K562 (cell line): ENCODE measurements at regions not wholly inside any gene's neighbourhood (a gene's known extent, or its start where the extent isn't known, plus 50 kb on each side); places are given as distances from the start of the nearest gene placed in this dataset.

Source experiments
- BRF1 ChIP-seq: IDR thresholded peaks from 3 replicates; pipeline ENCODE4 v1.6.1; 2011; ENCODE audit warnings: borderline replicate concordance, mild to moderate bottlenecking; ENCODE audit not compliant: insufficient read length; ENCODE audit errors: extremely low read depth
- CBX1 ChIP-seq: sonication (generic); IDR thresholded peaks from 2 replicates; pipeline ENCODE4 v1.6.1; 2016; ENCODE audit warnings: antibody characterized with exemption, low read depth, mild to moderate bottlenecking
- CCAR2 ChIP-seq: fragments of 200-400 bp; formaldehyde crosslinking; IDR thresholded peaks from 2 replicates; pipeline ENCODE4 v1.6.1; 2017; ENCODE audit warnings: mild to moderate bottlenecking, low read depth, low read length
- CSDE1 ChIP-seq, 2 experiments: fragments of 450-650 bp; IDR thresholded peaks; 2 replicates each; pipeline ENCODE4 v1.6.1; 2016; ENCODE audit warnings: mild to moderate bottlenecking in 1 of 2
- CXXC5 ChIP-seq: fragments of 250-450 bp; sonication (Bioruptor Pico); IDR thresholded peaks from 2 replicates; pipeline ENCODE4 v1.8.0; 2022; ENCODE audit warnings: inconsistent platforms, mild to moderate bottlenecking, moderate library complexity
- E2F4 ChIP-seq: sonication (generic); formaldehyde crosslinking; IDR thresholded peaks from 2 replicates; pipeline ENCODE4 v1.8.0; 2022; ENCODE audit warnings: mild to moderate bottlenecking, low read depth, missing genetic modification reagents
- FOXP1 ChIP-seq: sonication (generic); formaldehyde crosslinking; IDR thresholded peaks from 2 replicates; pipeline ENCODE4 v1.8.0; 2022; ENCODE audit warnings: mild to moderate bottlenecking, missing genetic modification reagents
- FOXP4 ChIP-seq: sonication (generic); formaldehyde crosslinking; IDR thresholded peaks from 2 replicates; pipeline ENCODE4 v1.8.0; 2022; ENCODE audit warnings: mild to moderate bottlenecking, missing genetic modification reagents, borderline replicate concordance
- GTF2E2 ChIP-seq: fragments of 200-800 bp; sonication (Bioruptor generic); IDR thresholded peaks from 2 replicates; pipeline ENCODE4 v1.6.1; 2016; ENCODE audit warnings: missing genetic modification characterization, missing compliant biosample characterization
- HMG20B ChIP-seq: fragments of 250-450 bp; sonication (Bioruptor Pico); IDR thresholded peaks from 2 replicates; pipeline ENCODE4 v1.5.0; 2021; ENCODE audit warnings: mild to moderate bottlenecking
- HNRNPK ChIP-seq: fragments of 200-400 bp; formaldehyde crosslinking; IDR thresholded peaks from one replicate; pipeline ENCODE4 v1.6.1; 2018; ENCODE audit warnings: mild to moderate bottlenecking, low read depth, low read length; ENCODE audit not compliant: poor library complexity, severe bottlenecking
- MTA2 ChIP-seq: fragments of 450-650 bp; IDR thresholded peaks from 2 replicates; pipeline ENCODE4 v1.6.1; 2016; ENCODE audit warnings: low read depth
- NFYB ChIP-seq: IDR thresholded peaks from 2 replicates; pipeline ENCODE4 v1.6.1; 2011; ENCODE audit warnings: mild to moderate bottlenecking, moderate library complexity; ENCODE audit not compliant: insufficient read length; ENCODE audit errors: extremely low read depth
- NR3C1 ChIP-seq: sonication (generic); formaldehyde crosslinking; IDR thresholded peaks from 2 replicates; pipeline ENCODE4 v1.8.1; 2022; ENCODE audit warnings: missing genetic modification reagents
- RREB1 ChIP-seq: fragments of 250-450 bp; sonication (Bioruptor Pico); IDR thresholded peaks from 2 replicates; pipeline ENCODE4 v1.4.0; 2020
- SMAD2 ChIP-seq: fragments of 150-350 bp; IDR thresholded peaks from 2 replicates; pipeline ENCODE4 v1.6.1; 2014; ENCODE audit warnings: low read depth, mild to moderate bottlenecking, low read length
- SMARCB1 ChIP-seq: IDR thresholded peaks from 2 replicates; pipeline ENCODE4 v1.6.1; 2011; ENCODE audit warnings: improper control_type of control experiment, low read depth; ENCODE audit not compliant: insufficient read length
- SRSF1 ChIP-seq: fragments of 200-400 bp; formaldehyde crosslinking; IDR thresholded peaks from 2 replicates; pipeline ENCODE4 v1.6.1; 2017; ENCODE audit warnings: mild to moderate bottlenecking, low read depth, low read length, moderate library complexity
- TCF7 ChIP-seq: sonication (generic); IDR thresholded peaks from 2 replicates; pipeline ENCODE4 v1.6.1; 2016; ENCODE audit warnings: antibody characterized with exemption, borderline replicate concordance
- ZKSCAN1 ChIP-seq: fragments of 150-350 bp; IDR thresholded peaks from 2 replicates; pipeline ENCODE4 v1.6.1; 2016; ENCODE audit warnings: low read depth, low read length
- ZNF274 ChIP-seq: IDR thresholded peaks from 2 replicates; pipeline ENCODE4 v1.6.1; 2011; ENCODE audit warnings: low read depth, mild to moderate bottlenecking, low read length, moderate library complexity, borderline replicate concordance
- ZNF696 ChIP-seq: fragments of 250-450 bp; sonication (Bioruptor Pico); conservative IDR thresholded peaks from 2 replicates; pipeline ENCODE4 v1.4.0; 2020; ENCODE audit warnings: mild to moderate bottlenecking, moderate library complexity

DNA sequence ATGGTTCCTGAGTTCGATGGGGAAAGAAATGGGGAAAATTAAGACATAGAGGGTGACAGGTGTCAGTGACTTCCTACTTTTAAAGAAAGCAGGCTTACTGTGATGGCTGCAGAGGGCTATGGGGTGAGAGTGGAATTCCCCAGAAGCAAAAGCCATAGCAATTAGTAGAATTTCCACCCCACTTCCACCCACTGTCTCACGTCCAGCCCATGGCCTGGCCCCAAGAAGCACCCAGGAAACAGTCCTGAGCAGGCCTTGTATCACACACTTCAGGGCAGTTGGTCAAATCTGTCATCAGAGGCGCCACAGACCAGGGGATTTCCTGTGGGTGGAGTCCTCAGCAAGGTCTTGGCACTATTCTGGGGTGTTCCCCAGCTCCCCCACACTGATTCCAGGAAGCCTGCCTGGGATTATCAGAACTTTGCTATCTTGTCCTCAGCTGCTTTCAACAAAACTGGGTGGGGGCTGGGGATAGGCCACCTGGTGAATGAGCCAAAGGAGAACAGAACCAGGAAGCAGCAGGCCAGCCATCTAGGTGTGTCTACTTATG is 120.1 kb upstream of the CCND2 start (continued):
- no peak for TF ChIP-seq RREB1
- no peak for TF ChIP-seq FOXP4 (CRISPR knock-in tag)
- TF ChIP-seq ZKSCAN1, result no peak
- TF ChIP-seq TCF7, result no peak
- no peak for TF ChIP-seq CBX1
- TF ChIP-seq HNRNPK, result no peak
- TF ChIP-seq FOXP1, result no peak
- TF ChIP-seq SMARCB1, result no peak
- TF ChIP-seq ZNF696 (CRISPR knock-in tag), result no peak
- TF ChIP-seq CCAR2, result no peak
- TF ChIP-seq CSDE1 (IDR thresholded peaks at IDR 0.05), result no peak
- no peak for TF ChIP-seq GTF2E2 (tag)
- TF ChIP-seq E2F4 (CRISPR knock-in tag), result no peak
- TF ChIP-seq HMG20B (CRISPR knock-in tag), result no peak
- peak; percentile 71 for TF ChIP-seq MTA2
- TF ChIP-seq CXXC5 (CRISPR knock-in tag), result peak; percentile 59; the same call in 1 of the 2 replicates
- TF ChIP-seq SRSF1, result no peak
- no peak for TF ChIP-seq ZNF274
- no peak for TF ChIP-seq SMAD2
- no peak for TF ChIP-seq NR3C1 (CRISPR knock-in tag)
- TF ChIP-seq NFYB, result no peak
- no peak for TF ChIP-seq BRF1
